ENCODE measurements at regions not wholly inside any gene's neighbourhood (a gene's known extent, or its start where the extent isn't known, plus 50 kb on each side); places are given as distances from the start of the nearest gene placed in this dataset.

DNA sequence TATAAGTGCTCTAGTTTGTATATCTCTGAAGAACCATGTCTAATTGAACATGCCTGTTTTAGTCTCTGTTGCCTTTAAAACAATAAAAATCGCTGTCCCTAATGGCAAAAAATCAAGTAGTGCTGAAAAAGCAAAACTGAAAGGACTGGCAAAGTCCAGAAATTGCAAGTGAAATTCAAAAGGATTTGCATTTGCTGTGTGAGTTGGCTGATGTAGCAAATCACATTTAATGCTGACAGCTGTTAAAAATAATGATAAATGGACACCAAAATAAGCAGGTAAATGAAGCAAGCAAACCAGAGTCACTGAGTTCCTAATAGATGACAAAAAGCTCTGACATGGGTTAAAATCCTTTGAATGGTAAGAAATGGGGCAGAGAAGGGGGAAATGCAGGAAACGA is 874.1 kb downstream of the GRM8 start:
- no peak for DNase-seq

DNA sequence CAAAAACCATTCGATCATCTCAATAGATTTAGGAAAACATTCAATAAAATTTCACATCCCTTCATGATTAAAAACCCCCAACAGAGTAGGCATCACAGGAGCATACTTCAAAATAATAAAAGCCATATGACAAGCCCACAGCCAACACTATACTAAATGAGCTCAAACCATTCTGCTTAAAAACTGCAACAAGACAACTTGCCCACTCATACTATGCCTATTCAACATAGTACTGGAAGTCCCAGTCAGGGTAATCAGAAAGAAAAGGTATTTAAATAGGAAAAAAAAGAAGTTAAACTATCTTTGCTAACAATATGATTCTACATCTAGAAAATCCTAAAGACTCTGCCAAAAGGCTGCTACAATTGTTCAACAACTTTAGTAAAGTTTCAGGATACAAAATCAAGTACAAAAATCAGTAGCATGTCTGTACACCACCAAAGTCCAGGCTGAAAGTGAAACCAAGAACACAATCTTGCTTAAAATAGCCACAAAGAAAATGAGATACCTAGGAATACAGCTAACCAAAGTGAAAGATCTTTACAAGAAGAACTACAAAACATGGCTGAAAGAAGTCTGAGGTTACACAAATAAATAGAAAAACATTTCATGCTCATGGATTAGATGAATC is 882.6 kb downstream of the GRM8 start:
- no peak for DNase-seq

DNA sequence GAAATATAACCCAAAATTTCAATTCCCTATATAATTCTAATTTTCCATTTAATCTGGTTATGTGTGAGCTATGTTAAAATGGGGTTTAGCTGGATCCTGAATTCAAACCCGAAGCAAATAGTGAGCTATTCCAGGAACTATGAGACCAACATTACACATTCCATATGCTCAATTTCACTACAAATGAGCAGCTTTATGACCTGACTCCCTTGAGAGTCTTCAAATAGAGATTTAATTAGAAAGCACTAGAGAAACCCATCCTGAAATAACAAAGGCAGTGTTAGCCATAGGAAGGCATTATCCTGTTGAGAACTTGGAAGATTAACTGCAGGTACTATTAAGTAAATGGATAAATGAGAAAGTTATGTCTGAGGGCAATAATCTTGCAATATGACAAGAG is 890.0 kb downstream of the GRM8 start:
- peak in 1 of 2 experiments; percentile 14 for DNase-seq

DNA sequence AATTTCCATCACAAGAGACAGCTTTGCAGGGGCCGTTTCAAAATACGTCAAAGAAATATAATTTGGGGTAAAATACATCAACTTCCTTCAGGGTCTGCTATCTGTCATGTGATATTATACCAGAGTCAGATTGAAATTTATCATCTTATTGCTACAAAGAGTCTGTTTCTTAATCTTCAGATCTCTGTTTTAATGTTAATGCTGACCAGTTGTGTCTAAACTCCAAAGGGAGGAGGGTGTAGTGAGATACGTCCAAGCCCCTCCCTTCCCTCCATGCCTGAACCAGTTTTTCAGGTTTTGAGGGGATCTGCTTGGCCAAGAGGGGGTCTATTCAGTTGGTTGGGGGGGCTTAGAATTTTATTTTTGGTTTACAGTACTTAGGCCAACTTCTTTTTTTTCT is 891.6 kb downstream of the GRM8 start:
- DNase-seq, result no peak

DNA sequence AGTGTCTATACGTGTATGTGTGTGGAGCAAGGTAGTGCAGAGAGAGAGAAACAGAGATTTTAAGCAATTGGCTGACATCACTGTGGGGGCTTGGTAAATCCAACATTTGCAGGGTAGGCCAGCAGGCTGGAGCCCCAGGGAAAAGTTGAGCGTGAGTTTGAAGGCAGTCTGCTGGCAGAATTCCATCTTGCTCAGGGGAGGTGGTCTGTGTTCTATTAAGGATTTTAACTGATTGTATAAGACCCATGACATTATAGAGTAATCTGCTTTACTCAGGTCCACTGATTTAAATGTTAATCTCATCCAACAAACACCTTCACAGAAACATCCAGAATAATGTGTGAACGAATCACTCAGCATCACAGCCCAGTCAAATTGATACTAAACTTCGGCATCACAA is 912.9 kb downstream of the GRM8 start:
- DNase-seq, result no peak

DNA sequence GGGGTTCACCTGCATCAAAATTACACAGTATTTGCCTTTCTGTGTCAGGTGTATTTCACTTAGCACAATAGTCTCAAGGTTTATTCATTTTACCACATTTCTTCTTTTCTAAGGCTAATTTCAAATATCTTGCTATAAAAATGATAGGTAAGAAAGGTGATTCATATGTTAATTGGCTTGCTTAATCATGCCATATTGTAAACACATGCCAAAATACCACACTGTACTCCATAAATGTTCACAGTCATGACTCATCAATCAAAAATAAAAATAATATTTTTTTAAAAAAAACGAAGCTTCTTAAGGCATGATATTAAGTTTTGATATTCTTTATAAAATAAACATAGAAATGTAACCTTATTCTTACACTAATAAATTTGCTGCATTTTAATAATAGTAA is 947.1 kb downstream of the GRM8 start:
- DNase-seq, result no peak

DNA sequence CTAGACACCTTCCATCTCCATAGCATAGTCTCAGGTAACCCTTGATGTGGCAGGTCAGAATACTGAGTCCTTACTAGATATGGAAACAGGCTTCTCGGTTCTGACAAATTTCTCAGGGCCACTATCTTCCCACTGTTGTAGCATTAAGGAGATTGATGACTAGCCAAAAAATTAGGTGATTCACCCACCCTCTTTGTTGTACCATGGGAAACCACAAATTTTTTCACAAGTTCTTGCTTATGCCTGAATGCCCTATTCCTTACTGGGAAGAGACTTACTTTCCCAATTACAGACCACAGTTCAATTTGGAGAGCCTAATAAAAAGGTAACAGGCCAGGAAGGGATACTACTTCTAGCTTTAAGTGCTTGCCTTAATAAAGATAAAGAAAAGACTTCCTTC is 948.8 kb downstream of the GRM8 start:
- DNase-seq, result no peak

DNA sequence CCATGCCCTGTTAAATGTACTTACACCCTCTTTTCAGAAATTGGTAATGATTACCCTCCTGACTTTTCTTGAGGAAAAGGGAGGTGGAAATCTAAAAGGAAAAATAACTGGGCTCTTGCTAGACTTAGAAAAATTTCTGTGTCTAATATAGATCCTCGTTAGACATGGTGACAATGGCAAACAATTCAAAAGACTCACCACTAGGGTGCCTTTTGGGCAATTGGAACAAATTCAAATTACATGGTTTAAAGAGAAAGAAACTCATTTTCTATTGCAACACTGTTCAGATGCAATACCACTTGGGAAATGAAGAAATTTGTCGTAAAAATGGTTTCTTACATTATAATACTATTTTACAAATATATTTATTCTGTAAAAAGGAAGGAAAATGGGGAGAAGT is 950.1 kb downstream of the GRM8 start:
- no peak for DNase-seq

DNA sequence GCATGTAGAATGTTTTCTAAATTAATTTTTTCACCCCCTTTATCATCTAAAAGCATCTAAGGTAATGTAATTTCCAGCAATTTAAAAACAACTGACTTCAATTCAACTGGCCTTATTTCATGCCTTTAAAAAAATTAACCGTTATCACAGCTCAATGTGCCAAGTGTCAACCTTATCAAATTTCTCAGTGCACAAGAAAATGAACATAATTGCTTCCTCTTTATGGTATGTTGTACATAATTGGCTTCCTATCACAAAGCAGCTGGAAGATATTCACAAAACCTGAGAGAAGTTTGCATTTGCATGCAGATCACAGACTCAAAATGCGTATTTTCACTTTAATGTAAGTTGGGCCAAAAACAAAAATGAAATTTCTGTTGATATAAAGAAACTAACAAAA is 966.4 kb downstream of the GRM8 start:
- peak in 1 of 2 experiments; percentile 40 for DNase-seq

DNA sequence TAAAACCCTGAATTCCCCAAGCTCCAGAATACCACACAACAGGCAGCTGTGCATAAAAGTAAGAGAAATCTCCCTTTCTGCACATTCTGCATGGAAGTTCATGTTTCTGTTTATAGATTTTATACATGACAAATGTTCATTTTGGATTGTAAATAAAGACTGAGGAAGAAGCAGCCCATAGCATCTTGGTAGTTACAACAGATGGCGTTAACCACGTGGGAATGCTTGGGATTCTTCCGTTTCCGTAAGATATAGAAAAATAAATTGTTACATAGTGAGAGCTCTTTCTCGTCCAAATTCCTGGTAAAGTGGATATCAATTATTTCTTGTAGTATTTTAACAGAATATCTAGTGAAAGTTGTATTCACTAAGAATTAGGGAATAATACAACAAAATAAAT is 1016.5 kb downstream of the GRM8 start:
- DNase-seq, result no peak

DNA sequence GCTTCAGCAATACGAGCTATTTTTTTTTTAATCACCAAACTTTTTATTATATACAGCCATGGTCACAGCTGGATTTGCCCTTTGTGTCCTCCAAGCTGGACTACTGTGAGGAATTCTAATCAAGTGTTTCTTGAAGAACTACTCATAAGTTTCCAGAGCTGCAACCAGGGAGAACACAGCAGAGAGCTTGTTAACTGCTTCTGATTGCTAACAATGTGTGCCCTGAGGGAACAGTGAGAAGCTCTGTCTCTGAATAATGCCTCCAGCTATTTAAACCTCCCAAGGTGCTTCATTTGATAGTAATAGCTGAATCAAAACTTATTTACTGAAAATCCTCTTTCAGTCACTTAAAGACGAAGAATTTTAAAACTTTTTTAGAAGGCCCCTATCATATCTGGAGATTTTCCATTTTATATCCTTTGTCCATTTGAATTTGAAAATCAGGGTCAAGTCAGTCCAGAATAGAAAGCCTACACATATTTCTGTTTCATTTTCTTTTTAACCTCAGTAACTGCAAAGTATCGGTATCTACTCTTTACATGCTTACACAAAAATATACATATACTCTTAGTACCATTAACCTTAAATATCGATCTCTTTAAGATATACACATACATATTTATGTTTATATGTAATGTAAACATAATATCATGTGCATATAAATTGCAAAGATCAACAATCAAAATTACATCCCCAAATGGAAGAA is 1024.2 kb downstream of the GRM8 start:
- DNase-seq, result no peak

DNA sequence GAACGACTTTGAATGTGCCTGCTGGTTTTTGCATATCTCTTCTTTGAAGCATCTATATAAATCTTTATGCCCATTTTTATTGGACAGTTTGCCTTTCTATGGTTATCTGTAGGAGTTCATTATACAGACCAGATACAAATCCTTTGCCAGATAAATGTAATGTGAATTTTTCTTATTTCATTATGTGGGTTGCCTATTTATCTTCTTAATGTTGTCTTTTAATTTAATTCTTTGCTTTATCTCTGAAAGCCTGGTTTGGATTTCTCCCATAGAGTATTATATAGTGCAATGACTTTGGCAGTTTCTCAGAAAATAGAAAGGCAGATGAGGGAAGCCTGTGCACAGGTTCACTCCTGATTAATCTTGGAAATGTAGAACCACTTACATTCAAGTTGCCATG is 1025.1 kb downstream of the GRM8 start:
- no peak for DNase-seq

DNA sequence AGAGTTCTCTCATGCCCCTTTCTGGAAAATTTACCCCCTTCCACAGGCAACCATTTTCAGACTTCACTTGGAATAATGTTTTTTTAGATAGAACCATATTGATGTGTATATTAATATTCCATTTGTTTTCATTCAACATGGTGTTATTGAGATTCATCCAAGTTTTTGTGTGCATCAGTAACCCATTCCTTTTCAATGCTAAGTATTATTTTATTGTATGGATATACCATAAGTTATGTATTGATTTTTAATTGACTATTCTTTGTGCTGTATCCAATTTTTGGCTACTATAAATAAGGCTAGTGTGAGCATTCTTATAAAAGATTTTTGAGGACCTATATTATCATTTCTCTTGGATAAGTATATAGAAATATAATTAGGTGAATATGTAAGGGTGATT is 1025.7 kb downstream of the GRM8 start:
- DNase-seq, result no peak

DNA sequence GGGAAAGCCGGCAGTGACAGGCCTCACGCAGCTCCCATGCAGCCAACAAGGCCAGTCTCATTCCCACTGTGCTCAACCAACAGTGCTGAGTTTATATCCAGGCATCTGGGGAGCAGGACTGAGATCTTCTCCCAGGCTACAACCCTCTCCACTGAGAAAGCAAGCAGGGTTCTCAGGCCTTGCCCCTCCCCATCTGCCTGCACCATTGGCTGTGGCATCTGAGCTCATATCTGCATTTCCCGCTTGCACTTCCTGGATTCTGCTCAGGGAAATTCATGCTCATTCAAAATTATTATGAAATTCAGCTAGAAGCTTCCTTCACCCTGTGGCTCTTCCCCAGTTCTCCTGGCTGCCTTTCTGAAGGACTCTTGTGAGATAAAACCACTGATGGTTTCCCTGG is 1029.0 kb downstream of the GRM8 start:
- no peak for DNase-seq

DNA sequence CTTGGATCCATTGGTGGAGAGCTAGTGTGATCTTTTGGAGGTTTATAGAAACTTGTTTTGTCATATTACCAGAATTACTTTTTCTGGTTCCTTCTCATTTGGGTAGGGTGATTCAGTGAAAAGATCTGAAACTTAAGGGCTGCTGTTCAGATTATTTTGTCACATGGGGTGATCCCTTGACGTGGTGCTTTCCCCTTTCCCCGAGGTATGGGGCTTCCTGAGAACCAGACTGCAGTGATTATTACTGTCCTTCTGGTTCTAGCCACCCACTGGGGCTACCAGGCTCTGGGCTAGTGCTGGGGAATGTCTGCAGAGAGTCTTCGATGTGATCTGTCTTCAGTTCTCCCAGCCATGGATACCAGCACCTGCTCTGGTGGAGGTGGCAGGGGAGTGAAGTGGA is 1030.0 kb downstream of the GRM8 start:
- DNase-seq, result no peak

DNA sequence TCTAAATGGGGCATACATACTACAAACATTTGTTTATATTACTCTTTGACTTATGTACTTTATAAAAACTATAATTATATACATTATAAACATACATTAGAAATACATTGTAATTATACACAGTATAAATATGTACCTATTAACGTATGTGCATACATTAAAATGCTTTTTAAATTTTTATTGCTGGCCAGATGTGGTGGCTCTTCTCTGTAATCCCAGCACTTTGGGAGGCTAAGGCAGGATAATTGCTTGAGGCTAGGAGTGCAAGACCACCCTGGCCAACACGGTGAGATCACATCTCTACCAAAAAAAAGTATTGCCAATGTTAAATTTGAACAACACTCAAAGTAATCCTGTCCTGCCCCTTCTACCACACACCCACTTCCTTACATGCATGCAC is 1037.0 kb downstream of the GRM8 start:
- DNase-seq, result no peak

DNA sequence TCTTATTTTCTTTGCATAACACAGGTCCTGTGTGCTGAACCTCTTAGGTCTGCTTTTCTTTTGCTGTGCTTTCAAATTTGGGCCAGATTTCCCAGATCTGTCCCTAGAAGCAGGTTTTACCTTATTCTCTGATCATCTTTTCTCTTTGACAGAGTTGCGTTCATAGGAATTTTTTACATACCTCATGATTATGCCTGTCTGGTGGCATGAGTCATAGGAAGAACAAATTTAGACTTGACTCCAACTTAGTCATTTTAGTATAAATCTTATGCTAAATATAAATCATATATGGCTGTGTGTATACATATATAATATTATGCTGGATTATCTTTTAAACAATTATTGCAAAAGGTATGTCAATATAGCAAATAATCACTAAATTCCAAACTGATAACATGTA is 1038.9 kb downstream of the GRM8 start:
- DNase-seq, result no peak

DNA sequence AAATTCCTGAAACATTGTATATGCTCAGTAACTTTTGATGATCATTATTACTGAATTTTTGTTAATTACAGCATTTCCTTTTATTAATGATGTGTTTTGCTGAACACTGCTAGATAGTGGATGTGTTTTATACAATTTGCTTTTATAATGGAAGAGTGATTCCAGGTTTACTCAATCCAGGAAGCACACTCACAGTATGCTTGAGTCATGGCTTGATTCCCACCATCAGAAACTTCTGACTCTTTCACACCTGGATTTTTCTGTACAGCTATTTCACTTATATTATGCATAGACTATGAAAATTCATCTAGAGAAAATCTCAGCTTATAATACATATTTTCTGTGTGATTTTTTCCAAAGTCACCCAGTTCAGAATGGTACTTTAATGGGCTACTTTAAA is 1040.9 kb downstream of the GRM8 start:
- DNase-seq, result no peak

DNA sequence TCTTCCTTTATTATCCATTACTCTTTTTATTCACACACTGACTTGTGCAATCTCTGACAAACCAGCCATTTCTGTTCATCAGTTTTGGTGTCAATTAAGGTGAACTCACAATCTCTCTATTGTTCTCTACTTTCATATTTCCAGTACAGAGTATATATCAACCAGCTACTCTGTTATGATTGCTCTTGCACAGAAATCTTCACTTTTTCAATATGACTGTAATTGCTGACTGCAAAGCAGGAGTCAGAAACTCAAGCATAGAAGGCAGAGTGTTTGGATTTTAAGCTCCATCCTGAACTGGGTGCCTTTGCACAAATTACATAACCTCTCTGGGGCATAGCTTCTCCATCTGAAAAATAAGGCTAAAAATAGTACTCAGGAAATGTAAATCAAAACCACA is 1042.0 kb downstream of the GRM8 start:
- DNase-seq, result no peak

DNA sequence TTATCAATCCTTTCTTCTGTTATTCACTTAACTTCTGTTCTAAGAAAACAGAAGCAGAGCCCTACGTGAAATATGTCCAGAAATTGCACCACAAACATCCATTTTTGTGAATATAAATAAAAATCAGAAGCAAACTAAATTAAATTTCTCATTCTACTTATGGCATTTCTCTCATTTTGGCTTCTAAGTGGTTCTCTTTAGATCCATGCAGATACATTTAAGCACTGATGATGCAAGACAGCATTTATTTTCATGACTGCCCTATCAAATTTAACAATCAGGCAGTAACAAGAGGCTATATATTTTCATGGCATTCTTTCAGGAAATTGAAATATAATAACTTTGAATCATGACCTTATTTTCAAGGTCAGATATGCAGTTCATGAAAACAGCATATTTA is 1049.6 kb downstream of the GRM8 start:
- DNase-seq, result no peak

DNA sequence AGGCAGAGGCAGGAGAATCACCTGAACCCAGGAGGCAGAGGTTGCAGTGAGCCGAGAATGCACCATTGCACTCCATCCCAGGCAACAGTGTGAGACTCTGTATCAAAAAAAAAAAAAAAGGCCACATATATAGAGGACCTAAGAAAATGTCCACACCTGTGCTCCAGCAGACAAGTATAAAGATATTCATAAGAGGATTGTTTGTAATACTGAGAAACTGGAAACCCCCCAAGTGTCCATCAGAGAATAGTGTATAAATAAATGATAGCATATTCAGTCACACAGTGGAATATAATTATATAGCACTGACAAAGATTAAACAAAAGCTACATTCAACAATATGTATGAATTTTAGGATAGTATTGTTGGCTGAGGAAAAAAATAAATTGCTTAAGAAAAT is 1050.6 kb downstream of the GRM8 start:
- no peak for DNase-seq

DNA sequence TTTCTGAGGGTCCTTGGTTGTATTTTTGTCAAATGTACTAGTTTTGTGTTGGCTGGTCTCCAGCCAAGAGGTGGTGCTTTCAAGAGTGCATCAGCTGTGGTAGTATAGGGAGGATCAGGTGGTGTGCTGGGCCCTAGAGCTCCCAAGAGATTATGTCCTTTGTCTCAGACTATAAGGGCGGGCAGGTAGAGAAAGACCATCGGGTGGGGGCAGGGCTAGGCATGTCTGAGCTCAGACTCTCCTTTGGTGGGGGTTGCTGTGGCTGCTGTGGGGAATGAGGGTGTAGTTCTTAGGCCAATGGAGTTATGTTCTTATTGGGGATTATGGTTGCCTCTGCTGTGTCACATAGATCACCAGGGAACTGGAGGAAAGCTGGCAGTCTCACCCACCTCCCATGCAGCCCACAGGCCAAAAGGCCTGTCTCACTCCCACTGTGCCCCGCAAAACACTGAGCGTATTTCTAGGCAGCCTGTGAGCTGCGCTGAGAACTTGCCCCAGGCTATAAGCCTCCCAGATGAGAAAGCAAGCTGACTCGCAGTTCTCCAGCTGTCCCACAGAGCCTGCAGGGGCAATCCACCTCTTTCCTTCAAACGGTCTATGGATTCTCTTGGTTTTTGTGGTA is 1066.7 kb downstream of the GRM8 start:
- peak in 1 of 2 experiments; percentile 11 for DNase-seq

DNA sequence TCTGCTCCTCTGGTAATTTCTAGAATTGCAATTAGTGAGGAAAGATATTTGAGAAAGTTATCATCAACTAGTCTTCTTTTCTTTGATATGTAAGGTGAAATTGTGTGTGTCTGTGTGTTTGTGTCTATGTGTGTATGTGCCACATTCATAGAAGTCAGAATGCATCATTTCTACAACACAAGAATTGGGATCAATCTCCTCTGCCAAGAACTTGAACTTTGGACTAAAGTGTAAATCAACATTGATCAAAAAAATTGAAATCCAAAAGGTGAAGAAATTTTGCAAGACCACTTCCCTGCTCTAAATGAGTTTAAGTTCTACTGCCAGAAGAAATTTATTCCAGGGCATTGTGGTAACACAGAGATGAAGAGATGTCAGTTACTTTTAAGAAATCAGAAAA is 1072.8 kb downstream of the GRM8 start:
- DNase-seq, result no peak

DNA sequence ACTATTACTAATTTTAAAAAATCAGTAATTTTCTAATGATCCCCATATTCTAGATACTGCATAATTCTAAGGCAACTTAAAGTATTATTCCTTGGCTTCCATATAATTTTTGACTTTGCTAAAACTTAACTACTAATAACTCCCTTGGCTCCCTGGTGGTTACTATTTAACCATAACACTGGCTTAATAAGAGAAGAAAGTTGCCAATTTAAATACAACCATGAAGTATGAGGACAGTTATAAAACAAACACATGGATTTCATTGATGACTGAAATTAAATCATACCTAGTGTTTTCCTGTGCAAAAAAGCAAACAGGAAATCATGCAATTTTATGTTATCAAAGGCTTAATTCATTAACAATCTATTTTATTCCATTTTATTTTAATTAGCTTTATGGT is 1073.9 kb downstream of the GRM8 start:
- DNase-seq, result no peak

DNA sequence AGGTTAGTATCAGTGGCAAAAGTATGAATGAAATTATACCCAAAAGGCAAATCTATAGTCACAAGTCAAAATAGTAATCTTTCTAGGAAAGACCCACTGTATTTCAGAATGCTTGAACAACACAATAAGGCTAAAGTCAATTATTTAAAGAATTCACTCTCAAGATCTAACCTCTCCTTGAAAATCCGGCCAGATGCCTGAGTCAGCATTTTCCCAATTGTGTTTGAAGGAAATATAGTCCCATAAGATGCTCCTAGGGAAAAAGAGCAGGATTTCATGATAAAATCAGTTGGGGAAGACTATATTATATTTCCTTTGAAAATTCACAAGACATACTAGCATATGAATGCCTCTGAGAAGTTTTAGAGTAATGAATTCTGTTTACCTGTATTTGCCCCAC is 1075.0 kb downstream of the GRM8 start:
- DNase-seq, result no peak
